Ascending aorta (tissue), 2 donors: ENCODE measurements at regions not wholly inside any gene's neighbourhood (a gene's known extent, or its start where the extent isn't known, plus 50 kb on each side); places are given as distances from the start of the nearest gene placed in this dataset.
"Not testable (repeated sequence)": the region's sequence is repeated elsewhere in the genome, so short reads cannot be mapped to it uniquely, and the experiment has no call there.

Experiments used
- DNase-seq, 2 donors: peaks; one replicate each; pipeline ENCODE4 v3.0.0-alpha.2; 2019; ENCODE audit warnings: low spot score in 2 of 2
- H3K27ac ChIP-seq, 2 donors: fragments of 200-600 bp; sonication (generic); one replicate each; pipeline ENCODE4 v1.5.1; 2016 to 2017; ENCODE audit warnings: mild to moderate bottlenecking in 1 of 2
- H3K27me3 ChIP-seq: fragments of 200-600 bp; sonication (generic); one replicate; pipeline ENCODE4 v1.5.1; 2017
- H3K36me3 ChIP-seq, 2 donors: fragments of 200-600 bp; sonication (generic); one replicate each; pipeline ENCODE4 v1.5.1; 2016
- H3K4me1 ChIP-seq, 2 donors: fragments of 200-600 bp; sonication (generic); one replicate each; pipeline ENCODE4 v1.5.1; 2016 to 2017; ENCODE audit warnings: mild to moderate bottlenecking in 1 of 2
- H3K4me3 ChIP-seq, 2 donors: fragments of 200-600 bp; sonication (generic); one replicate each; pipeline ENCODE4 v1.5.1; 2016 to 2017; ENCODE audit warnings: mild to moderate bottlenecking in 1 of 2
- H3K9me3 ChIP-seq, 2 donors: fragments of 200-600 bp; sonication (generic); one replicate each; pipeline ENCODE4 v1.5.1; 2016
- CTCF ChIP-seq, 3 experiments: fragments of 200-600 bp in 2 of 3; fragments of 450-650 bp in 1 of 3; sonication (generic) in 2 of 3; IDR thresholded peaks; one replicate each; pipeline ENCODE4 v1.5.1; 2016 to 2019; ENCODE audit warnings: antibody characterized with exemption in 3 of 3, mild to moderate bottlenecking in 1 of 3, moderate library complexity in 1 of 3
- intact Hi-C: fragments of 100-400 bp; cut with DNase I; formaldehyde crosslinking; loops from one replicate; pipeline ENCODE4 v1.15.1; 2023

- DNase-seq = no peak
- no peak for TF ChIP-seq CTCF (IDR thresholded peaks at IDR 0.05)
- H3K36me3 ChIP-seq = no peaks in the 10 kb centered on the region
These were observed 325.4 kb upstream of the FRG1 start for GRCh38 chr4:189615217-189615663.

GRCh38 chr4:189617741-189618140, 322.9 kb upstream of the FRG1 start:
- H3K27ac ChIP-seq, H3K4me3 ChIP-seq, intact Hi-C loops, DNase-seq, H3K9me3 ChIP-seq, H3K36me3 ChIP-seq, H3K27me3 ChIP-seq, H3K4me1 ChIP-seq: not testable (repeated sequence)

More at GRCh38 chr4:189615217-189615663, 325.4 kb upstream of the FRG1 start:
- intact Hi-C loops = no loop called here
- Histone ChIP-seq H3K4me3 (no peak overlapping the region), H3K27ac (no peak overlapping the region), H3K4me1 (no peaks in the 10 kb centered on the region), H3K27me3 (no peaks in the 10 kb centered on the region), H3K9me3 (no peaks in the 10 kb centered on the region)

- H3K27ac ChIP-seq, H3K36me3 ChIP-seq, H3K4me1 ChIP-seq, H3K27me3 ChIP-seq, H3K9me3 ChIP-seq, H3K4me3 ChIP-seq, intact Hi-C loops, DNase-seq: not testable (repeated sequence)
These were observed 321.0 kb upstream of the FRG1 start for GRCh38 chr4:189619441-189620250.

- H3K4me3 ChIP-seq, H3K4me1 ChIP-seq, H3K27ac ChIP-seq, intact Hi-C loops, DNase-seq, H3K36me3 ChIP-seq, H3K27me3 ChIP-seq, H3K9me3 ChIP-seq: not testable (repeated sequence)
These were observed 318.1 kb upstream of the FRG1 start for GRCh38 chr4:189622574-189622973.

- H3K4me3 ChIP-seq = not testable (repeated sequence)
These were observed 313.6 kb upstream of the FRG1 start for GRCh38 chr4:189627041-189627440.

GRCh38 chr4:189629733-189630132, 310.9 kb upstream of the FRG1 start:
- H3K4me3 ChIP-seq, H3K36me3 ChIP-seq, H3K27ac ChIP-seq, intact Hi-C loops, DNase-seq, H3K9me3 ChIP-seq, H3K27me3 ChIP-seq, H3K4me1 ChIP-seq: not testable (repeated sequence)

More at GRCh38 chr4:189627041-189627440, 313.6 kb upstream of the FRG1 start:
- H3K36me3 ChIP-seq, DNase-seq, H3K9me3 ChIP-seq, H3K27ac ChIP-seq, H3K27me3 ChIP-seq, intact Hi-C loops, H3K4me1 ChIP-seq: not testable (repeated sequence)

GRCh38 chr4:189630913-189631567, 309.6 kb upstream of the FRG1 start:
- intact Hi-C loops, H3K36me3 ChIP-seq, H3K27ac ChIP-seq, H3K4me1 ChIP-seq, DNase-seq, H3K4me3 ChIP-seq, H3K9me3 ChIP-seq, H3K27me3 ChIP-seq: not testable (repeated sequence)

GRCh38 chr4:189631568-189631916, 309.1 kb upstream of the FRG1 start:
- H3K27ac ChIP-seq, intact Hi-C loops, H3K27me3 ChIP-seq, H3K36me3 ChIP-seq, H3K4me3 ChIP-seq, H3K9me3 ChIP-seq, DNase-seq, H3K4me1 ChIP-seq: not testable (repeated sequence)

- H3K4me3 ChIP-seq, H3K27ac ChIP-seq, DNase-seq, H3K27me3 ChIP-seq, H3K36me3 ChIP-seq, H3K9me3 ChIP-seq, H3K4me1 ChIP-seq, intact Hi-C loops: not testable (repeated sequence)
These were observed 290.2 kb upstream of the FRG1 start for GRCh38 chr4:189650436-189650835.

- H3K9me3 ChIP-seq, intact Hi-C loops, H3K4me3 ChIP-seq, H3K4me1 ChIP-seq, H3K27me3 ChIP-seq, DNase-seq, H3K36me3 ChIP-seq, H3K27ac ChIP-seq: not testable (repeated sequence)
These were observed 287.5 kb upstream of the FRG1 start for GRCh38 chr4:189653130-189653653.

- DNase-seq, H3K27me3 ChIP-seq, H3K4me1 ChIP-seq, H3K36me3 ChIP-seq, H3K9me3 ChIP-seq, H3K27ac ChIP-seq, intact Hi-C loops, H3K4me3 ChIP-seq: not testable (repeated sequence)
These were observed 286.7 kb upstream of the FRG1 start for GRCh38 chr4:189653983-189654382.

- DNase-seq, H3K9me3 ChIP-seq, H3K4me3 ChIP-seq, H3K4me1 ChIP-seq, intact Hi-C loops, H3K36me3 ChIP-seq, H3K27me3 ChIP-seq, H3K27ac ChIP-seq: not testable (repeated sequence)
These were observed 286.3 kb upstream of the FRG1 start for GRCh38 chr4:189654396-189654795.

- DNase-seq = not testable (repeated sequence)
These were observed 284.9 kb upstream of the FRG1 start for GRCh38 chr4:189655817-189656216.

More at GRCh38 chr4:189655817-189656216, 284.9 kb upstream of the FRG1 start:
- H3K27ac ChIP-seq, H3K4me3 ChIP-seq, H3K36me3 ChIP-seq, H3K4me1 ChIP-seq, H3K9me3 ChIP-seq, H3K27me3 ChIP-seq, intact Hi-C loops: not testable (repeated sequence)
